PC-3 (cell line): ENCODE measurements at regions not wholly inside any gene's neighbourhood (a gene's known extent, or its start where the extent isn't known, plus 50 kb on each side); places are given as distances from the start of the nearest gene placed in this dataset.

ENCODE experiments used
- ATAC-seq: fragments of 200-7000 bp; cut with Tn5 transposase; 2 replicates; pipeline ENCODE4 v1.9.1; 2020; ENCODE audit warnings: mild to moderate bottlenecking, moderate library complexity
- BruUV-seq: library from RNA; stranded (reverse); fragments of 400-500 nt; replicated peaks from 2 replicates; lab custom pipeline; 2021; lab: Mats Ljungman, UMichigan
- CTCF ChIA-PET: fragments of 300-600 bp; sonication (Branson Sonifier 250); formaldehyde crosslinking; loops from one replicate; lab custom pipeline; 2022; ENCODE audit warnings: antibody characterized with exemption; lab: Charles Lee
- POLR2A ChIA-PET: fragments of 300-600 bp; sonication (Branson Sonifier 250); formaldehyde crosslinking; loops from one replicate; lab custom pipeline; 2022; ENCODE audit warnings: antibody characterized with exemption; ENCODE audit not compliant: unreplicated experiment; lab: Charles Lee
- DNase-seq: peaks from one replicate; pipeline ENCODE4 v3.0.0-alpha.2; 2015
- H2AFZ ChIP-seq: fragments of 300-600 bp; sonication (generic); 2 replicates; pipeline ENCODE4 v1.6.0; 2016; ENCODE audit warnings: antibody characterized with exemption, low read length
- H3F3A ChIP-seq: fragments of 300-600 bp; sonication (generic); one replicate; pipeline ENCODE4 v1.6.0; 2017; ENCODE audit warnings: antibody characterized with exemption, low read length, control low read depth, mild to moderate bottlenecking; ENCODE audit not compliant: unreplicated experiment
- H3K27ac ChIP-seq: fragments of 300-600 bp; sonication (generic); 2 replicates; pipeline ENCODE4 v1.5.1; 2016; ENCODE audit warnings: mild to moderate bottlenecking, low read length
- H3K27me3 ChIP-seq: fragments of 300-600 bp; sonication (generic); 2 replicates; pipeline ENCODE4 v1.6.1; 2016; ENCODE audit warnings: low read length, mixed read lengths
- H3K36me3 ChIP-seq: fragments of 300-600 bp; sonication (generic); 2 replicates; pipeline ENCODE4 v1.6.1; 2016; ENCODE audit warnings: low read depth, mixed run types, low read length, mixed read lengths
- H3K4me1 ChIP-seq: fragments of 300-600 bp; sonication (generic); 2 replicates; pipeline ENCODE4 v1.5.1; 2016; ENCODE audit warnings: low read length; ENCODE audit not compliant: insufficient read depth
- H3K4me2 ChIP-seq: fragments of 300-600 bp; sonication (generic); 2 replicates; pipeline ENCODE4 v1.6.0; 2016; ENCODE audit warnings: low read length
- H3K4me3 ChIP-seq: fragments of 300-600 bp; sonication (generic); 2 replicates; pipeline ENCODE4 v1.5.1; 2016; ENCODE audit warnings: mild to moderate bottlenecking, low read length, mixed read lengths
- H3K79me2 ChIP-seq: fragments of 300-600 bp; sonication (generic); 2 replicates; pipeline ENCODE4 v1.6.1; 2017; ENCODE audit warnings: low read length, mixed read lengths
- H3K9ac ChIP-seq: fragments of 300-600 bp; sonication (generic); 2 replicates; pipeline ENCODE4 v1.6.0; 2016; ENCODE audit warnings: mild to moderate bottlenecking, low read length
- H3K9me2 ChIP-seq: fragments of 300-600 bp; sonication (generic); replicated peaks from 2 replicates; pipeline ENCODE4 v1.6.1; 2016; ENCODE audit warnings: mixed run types, low read length, mixed read lengths
- H3K9me3 ChIP-seq: fragments of 300-600 bp; sonication (generic); 2 replicates; pipeline ENCODE4 v1.6.1; 2016; ENCODE audit warnings: low read length, mixed read lengths
- H4K20me1 ChIP-seq: fragments of 300-600 bp; sonication (generic); 2 replicates; pipeline ENCODE4 v1.6.1; 2016; ENCODE audit warnings: low read length, mixed read lengths
- EZH2 ChIP-seq: fragments of 300-600 bp; sonication (generic); IDR thresholded peaks from one replicate; pipeline ENCODE4 v1.6.1; 2017; ENCODE audit warnings: antibody characterized with exemption, mild to moderate bottlenecking, low read length; ENCODE audit not compliant: unreplicated experiment
- EZH2phosphoT487 ChIP-seq: fragments of 300-600 bp; sonication (generic); IDR thresholded peaks from 2 replicates; pipeline ENCODE4 v1.6.1; 2018; ENCODE audit warnings: mild to moderate bottlenecking, antibody characterized with exemption, low read length, borderline replicate concordance
- intact Hi-C: fragments of 100-400 bp; cut with micrococcal nuclease; formaldehyde crosslinking; loops from 2 replicates; pipeline ENCODE4 v1.9.0; 2023
- TF ChIP-seq, protein P1 (sequence below): fragments of 300-600 bp; sonication (generic); conservative IDR thresholded peaks from 2 replicates; pipeline ENCODE4 v1.5.1; 2017; ENCODE audit warnings: antibody characterized with exemption, low read depth, mild to moderate bottlenecking, low read length

DNA sequence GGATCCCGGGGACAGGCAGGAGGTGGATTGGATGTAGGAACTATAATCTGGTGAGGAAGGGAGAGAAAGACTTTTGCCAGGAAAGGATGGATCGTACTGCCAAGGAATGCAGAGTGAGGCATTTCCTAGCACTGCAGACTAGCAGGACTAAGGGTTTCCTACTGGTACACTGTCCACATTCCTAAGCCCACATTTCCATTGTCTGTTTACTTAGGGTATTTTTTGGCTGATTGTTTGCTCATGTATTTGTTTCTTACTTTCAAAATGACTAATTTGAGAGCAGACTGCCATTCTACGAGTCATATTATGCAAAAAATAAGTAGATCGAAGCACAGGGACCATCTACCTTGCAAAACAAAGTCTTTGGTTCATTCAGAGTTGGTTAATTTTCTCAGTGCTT lies 1029.5 kb upstream of the NR2F2 start:
- peak overlapping the region; percentile 64 for H2AFZ ChIP-seq
- H3K36me3 ChIP-seq, result no peaks in the 10 kb centered on the region; the same call in 1 of the 2 replicates
- no peaks in the 10 kb centered on the region for H4K20me1 ChIP-seq
- H3K4me1 ChIP-seq, result peaks cover 14% of the 10 kb centered on the region
- peak overlapping the region; percentile 86 for H3K27ac ChIP-seq
- H3K9me2 ChIP-seq, result no peaks in the 10 kb centered on the region
- POLR2A ChIA-PET, result no interaction called here
- H3K4me3 ChIP-seq, result peak overlapping the region; percentile 26
- H3K79me2 ChIP-seq, result no peaks in the 10 kb centered on the region
- H3F3A ChIP-seq, result peaks cover 10% of the 10 kb centered on the region
- no peaks in the 10 kb centered on the region for H3K27me3 ChIP-seq
- ATAC-seq (peak; percentile 82), DNase-seq (peak; percentile 76)
- intact Hi-C loops, result no loop called here
- CTCF ChIA-PET, result no interaction called here
- TF ChIP-seq, protein P1, sequence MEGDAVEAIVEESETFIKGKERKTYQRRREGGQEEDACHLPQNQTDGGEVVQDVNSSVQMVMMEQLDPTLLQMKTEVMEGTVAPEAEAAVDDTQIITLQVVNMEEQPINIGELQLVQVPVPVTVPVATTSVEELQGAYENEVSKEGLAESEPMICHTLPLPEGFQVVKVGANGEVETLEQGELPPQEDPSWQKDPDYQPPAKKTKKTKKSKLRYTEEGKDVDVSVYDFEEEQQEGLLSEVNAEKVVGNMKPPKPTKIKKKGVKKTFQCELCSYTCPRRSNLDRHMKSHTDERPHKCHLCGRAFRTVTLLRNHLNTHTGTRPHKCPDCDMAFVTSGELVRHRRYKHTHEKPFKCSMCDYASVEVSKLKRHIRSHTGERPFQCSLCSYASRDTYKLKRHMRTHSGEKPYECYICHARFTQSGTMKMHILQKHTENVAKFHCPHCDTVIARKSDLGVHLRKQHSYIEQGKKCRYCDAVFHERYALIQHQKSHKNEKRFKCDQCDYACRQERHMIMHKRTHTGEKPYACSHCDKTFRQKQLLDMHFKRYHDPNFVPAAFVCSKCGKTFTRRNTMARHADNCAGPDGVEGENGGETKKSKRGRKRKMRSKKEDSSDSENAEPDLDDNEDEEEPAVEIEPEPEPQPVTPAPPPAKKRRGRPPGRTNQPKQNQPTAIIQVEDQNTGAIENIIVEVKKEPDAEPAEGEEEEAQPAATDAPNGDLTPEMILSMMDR, result no peak
- TF ChIP-seq EZH2phosphoT487 (no peak), EZH2 (no peak)
- H3K9me3 ChIP-seq, result 0 out of 2 replicates have a peak, but pooled peaks cover 4% of the 10 kb centered on the region
- no TSS peak for BruUV-seq
- H3K4me2 ChIP-seq, result peak overlapping the region; percentile 74
- H3K9ac ChIP-seq, result peak overlapping the region; percentile 20; the same call in 1 of the 2 replicates

DNA sequence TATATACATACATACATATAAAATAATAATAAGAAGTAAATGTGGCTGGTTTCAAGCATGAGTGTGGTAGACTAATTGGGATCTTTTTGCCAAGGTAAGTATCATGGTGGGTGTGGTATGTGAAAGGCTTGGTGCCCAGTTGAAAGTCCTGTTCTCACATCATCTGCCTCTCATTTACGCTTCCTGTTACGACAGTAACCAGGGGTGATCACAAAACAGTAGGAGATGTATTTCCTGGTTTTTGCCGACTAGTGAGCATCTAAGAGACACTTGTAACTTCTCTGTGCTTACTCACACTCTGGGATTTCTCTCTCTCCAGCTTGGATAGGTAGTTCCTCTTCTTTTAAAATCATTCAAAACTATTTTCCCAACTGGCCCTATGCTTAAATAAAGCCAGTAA lies 1028.3 kb upstream of the NR2F2 start:
- ChIA-PET CTCF (no interaction called here), POLR2A (no interaction called here)
- Histone ChIP-seq H3K27ac (no peak overlapping the region), H2AFZ (no peak overlapping the region), H3K27me3 (no peaks in the 10 kb centered on the region), H3K36me3 (no peaks in the 10 kb centered on the region; the same call in 1 of the 2 replicates), H3K9me2 (no peaks in the 10 kb centered on the region), H3F3A (peaks cover 10% of the 10 kb centered on the region), H3K4me1 (peaks cover 14% of the 10 kb centered on the region), H4K20me1 (no peaks in the 10 kb centered on the region), H3K79me2 (no peaks in the 10 kb centered on the region), H3K4me2 (no peak overlapping the region), H3K4me3 (no peak overlapping the region), H3K9ac (no peak overlapping the region), H3K9me3 (0 out of 2 replicates have a peak, but pooled peaks cover 4% of the 10 kb centered on the region)
- DNase-seq (no peak), ATAC-seq (no peak)
- BruUV-seq, result no TSS peak
- TF ChIP-seq, protein P1, result no peak
- TF ChIP-seq EZH2, result no peak
- TF ChIP-seq EZH2phosphoT487, result no peak
- intact Hi-C loops, result no loop called here

DNA sequence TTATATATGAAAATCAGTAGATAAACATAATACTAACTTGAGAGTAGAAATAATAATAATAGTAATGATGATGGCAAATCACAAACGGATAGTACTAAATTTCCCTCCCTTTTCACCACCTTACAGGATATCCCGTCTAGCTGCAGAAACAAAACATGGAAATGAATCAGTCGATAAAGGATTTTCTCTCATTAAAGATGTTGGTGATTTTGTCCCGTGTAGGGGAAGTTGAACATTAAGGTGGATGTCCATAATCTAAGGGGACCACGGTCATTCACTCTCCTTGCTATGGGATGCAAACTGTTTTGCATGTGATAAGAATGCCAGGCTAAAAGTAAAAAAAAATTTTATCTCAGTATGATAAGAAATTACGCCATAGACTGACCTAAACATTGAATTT lies 1027.7 kb upstream of the NR2F2 start:
- Histone ChIP-seq H3K4me1 (peaks cover 14% of the 10 kb centered on the region), H3K4me2 (no peak overlapping the region)

More for the DNA sequence above, 1027.7 kb upstream of the NR2F2 start:
- no peak overlapping the region for H2AFZ ChIP-seq
- no peaks in the 10 kb centered on the region for H3K9me2 ChIP-seq
- DNase-seq, result no peak
- no peak overlapping the region for H3K9ac ChIP-seq
- TF ChIP-seq EZH2, result no peak
- TF ChIP-seq, protein P1, result no peak
- TF ChIP-seq EZH2phosphoT487, result no peak
- H3F3A ChIP-seq, result peaks cover 10% of the 10 kb centered on the region
- 0 out of 2 replicates have a peak, but pooled peaks cover 4% of the 10 kb centered on the region for H3K9me3 ChIP-seq
- no peaks in the 10 kb centered on the region for H4K20me1 ChIP-seq
- intact Hi-C loops, result no loop called here
- BruUV-seq, result no TSS peak
- H3K4me3 ChIP-seq, result no peak overlapping the region
- CTCF ChIA-PET, result no interaction called here
- H3K27me3 ChIP-seq, result no peaks in the 10 kb centered on the region
- POLR2A ChIA-PET, result no interaction called here
- no peak overlapping the region for H3K27ac ChIP-seq
- H3K79me2 ChIP-seq, result no peaks in the 10 kb centered on the region
- no peak for ATAC-seq
- no peaks in the 10 kb centered on the region; the same call in 1 of the 2 replicates for H3K36me3 ChIP-seq
